ENCODE measurements at regions not wholly inside any gene's neighbourhood (a gene's known extent, or its start where the extent isn't known, plus 50 kb on each side); places are given as distances from the start of the nearest gene placed in this dataset.

GRCh38 chr12:68490476-68490875, 120.2 kb upstream of the RAP1B start:
- TF ChIP-seq CTCF (IDR thresholded peaks at IDR 0.05) = no peak
- no peak for TF ChIP-seq POLR2A (IDR thresholded peaks at IDR 0.05)
